ENCODE measurements at regions not wholly inside any gene's neighbourhood (a gene's known extent, or its start where the extent isn't known, plus 50 kb on each side); places are given as distances from the start of the nearest gene placed in this dataset.
"Not testable (repeated sequence)": the region's sequence is repeated elsewhere in the genome, so short reads cannot be mapped to it uniquely, and the experiment has no call there.

DNA sequence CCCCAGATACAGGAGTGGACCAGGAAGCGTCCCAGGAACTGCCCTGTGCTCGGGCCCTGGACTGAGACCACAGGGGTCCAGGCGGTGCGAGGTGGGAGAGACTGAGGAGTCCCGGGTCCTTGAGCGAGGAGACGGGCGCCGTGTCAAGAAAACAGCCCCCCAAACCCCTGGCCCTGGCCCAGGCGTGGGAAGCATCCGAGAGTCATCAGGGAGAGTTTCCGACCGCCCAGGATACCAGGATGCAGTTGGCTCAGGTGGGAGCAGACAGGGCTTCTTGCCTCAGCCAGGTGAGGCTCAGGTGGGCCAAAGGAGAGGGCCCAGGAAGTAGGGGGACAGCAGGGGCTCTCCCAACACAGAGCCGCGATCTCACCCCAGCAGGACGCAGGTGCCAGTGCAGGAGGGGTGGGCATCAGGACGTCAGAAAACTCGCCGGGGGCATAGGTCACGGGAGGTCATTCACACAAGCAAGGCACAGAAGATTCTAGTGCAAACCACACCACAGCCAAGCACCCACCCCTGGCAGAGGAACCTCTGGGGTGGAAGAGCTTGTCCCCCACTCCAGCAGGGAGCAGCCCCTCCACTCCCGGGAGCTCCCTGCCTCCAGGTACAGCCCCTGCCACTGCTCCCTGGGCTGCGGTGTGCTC, 102.5 kb upstream of the EIF5 start:
- TF ChIP-seq ZFP3 (CRISPR knock-in tag; IDR thresholded peaks at IDR 0.05) = no peak
- TF ChIP-seq TCF4 (CRISPR knock-in tag; IDR thresholded peaks at IDR 0.05; ENCODE audit: borderline replicate concordance) = no peak
- no peak for TF ChIP-seq TOX (CRISPR knock-in tag; IDR thresholded peaks at IDR 0.05; ENCODE audit: borderline replicate concordance)
- no peak for TF ChIP-seq ZFP30 (CRISPR knock-in tag; IDR thresholded peaks at IDR 0.05)
- no peak for ATAC-seq

- no peak for ATAC-seq
- TF ChIP-seq TOX (CRISPR knock-in tag; IDR thresholded peaks at IDR 0.05; ENCODE audit: borderline replicate concordance) (no peak), CSDC2 (CRISPR knock-in tag; IDR thresholded peaks at IDR 0.05) (no peak), ARNTL (CRISPR knock-in tag; IDR thresholded peaks at IDR 0.05; ENCODE audit: borderline replicate concordance, low read depth) (no peak), ZNF8 (CRISPR knock-in tag; IDR thresholded peaks at IDR 0.05) (no peak), CSRNP3 (CRISPR knock-in tag; IDR thresholded peaks at IDR 0.05) (no peak), ZNF565 (CRISPR knock-in tag; conservative IDR thresholded peaks at IDR 0.05; ENCODE audit: low read depth) (no peak), CREB5 (CRISPR knock-in tag; IDR thresholded peaks at IDR 0.05; ENCODE audit: low read depth) (no peak), ISL1 (CRISPR knock-in tag; IDR thresholded peaks at IDR 0.05) (no peak), ESRRG (CRISPR knock-in tag; IDR thresholded peaks at IDR 0.05) (no peak), PPARA (CRISPR knock-in tag; IDR thresholded peaks at IDR 0.05; ENCODE audit: borderline replicate concordance) (no peak), TCF4 (CRISPR knock-in tag; IDR thresholded peaks at IDR 0.05; ENCODE audit: borderline replicate concordance) (no peak), ZFP30 (CRISPR knock-in tag; IDR thresholded peaks at IDR 0.05) (no peak), RARB (CRISPR knock-in tag; IDR thresholded peaks at IDR 0.05) (no peak)
These were observed 101.8 kb upstream of the EIF5 start for GRCh38 chr14:103232031-103232808.

GRCh38 chr14:103232831-103233319, 101.2 kb upstream of the EIF5 start:
- no peak for TF ChIP-seq ZFP3 (CRISPR knock-in tag; IDR thresholded peaks at IDR 0.05)
- no peak for TF ChIP-seq OSR1 (CRISPR knock-in tag; IDR thresholded peaks at IDR 0.05)
- no peak for TF ChIP-seq BACH2 (CRISPR knock-in tag; IDR thresholded peaks at IDR 0.05; ENCODE audit: borderline replicate concordance)
- TF ChIP-seq RARB (CRISPR knock-in tag; IDR thresholded peaks at IDR 0.05) = no peak
- TF ChIP-seq GLIS3 (CRISPR knock-in tag; IDR thresholded peaks at IDR 0.05) = no peak
- TF ChIP-seq ESRRG (CRISPR knock-in tag; IDR thresholded peaks at IDR 0.05) = no peak
- TF ChIP-seq, protein P1, sequence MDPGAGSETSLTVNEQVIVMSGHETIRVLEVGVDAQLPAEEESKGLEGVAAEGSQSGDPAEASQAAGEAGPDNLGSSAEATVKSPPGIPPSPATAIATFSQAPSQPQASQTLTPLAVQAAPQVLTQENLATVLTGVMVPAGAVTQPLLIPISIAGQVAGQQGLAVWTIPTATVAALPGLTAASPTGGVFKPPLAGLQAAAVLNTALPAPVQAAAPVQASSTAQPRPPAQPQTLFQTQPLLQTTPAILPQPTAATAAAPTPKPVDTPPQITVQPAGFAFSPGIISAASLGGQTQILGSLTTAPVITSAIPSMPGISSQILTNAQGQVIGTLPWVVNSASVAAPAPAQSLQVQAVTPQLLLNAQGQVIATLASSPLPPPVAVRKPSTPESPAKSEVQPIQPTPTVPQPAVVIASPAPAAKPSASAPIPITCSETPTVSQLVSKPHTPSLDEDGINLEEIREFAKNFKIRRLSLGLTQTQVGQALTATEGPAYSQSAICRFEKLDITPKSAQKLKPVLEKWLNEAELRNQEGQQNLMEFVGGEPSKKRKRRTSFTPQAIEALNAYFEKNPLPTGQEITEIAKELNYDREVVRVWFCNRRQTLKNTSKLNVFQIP (CRISPR knock-in tag; IDR thresholded peaks at IDR 0.05; ENCODE audit: borderline replicate concordance, low read depth) = no peak
- TF ChIP-seq ISL1 (CRISPR knock-in tag; IDR thresholded peaks at IDR 0.05) = no peak
- no peak for TF ChIP-seq PPARA (CRISPR knock-in tag; IDR thresholded peaks at IDR 0.05; ENCODE audit: borderline replicate concordance)
- no peak for TF ChIP-seq SNAI2 (CRISPR knock-in tag; IDR thresholded peaks at IDR 0.05)
- TF ChIP-seq CSRNP3 (CRISPR knock-in tag; IDR thresholded peaks at IDR 0.05) = no peak
- no peak for TF ChIP-seq CSDC2 (CRISPR knock-in tag; IDR thresholded peaks at IDR 0.05)
- TF ChIP-seq ZNF8 (CRISPR knock-in tag; IDR thresholded peaks at IDR 0.05) = no peak
- no peak for ATAC-seq

- TF ChIP-seq, protein P2, sequence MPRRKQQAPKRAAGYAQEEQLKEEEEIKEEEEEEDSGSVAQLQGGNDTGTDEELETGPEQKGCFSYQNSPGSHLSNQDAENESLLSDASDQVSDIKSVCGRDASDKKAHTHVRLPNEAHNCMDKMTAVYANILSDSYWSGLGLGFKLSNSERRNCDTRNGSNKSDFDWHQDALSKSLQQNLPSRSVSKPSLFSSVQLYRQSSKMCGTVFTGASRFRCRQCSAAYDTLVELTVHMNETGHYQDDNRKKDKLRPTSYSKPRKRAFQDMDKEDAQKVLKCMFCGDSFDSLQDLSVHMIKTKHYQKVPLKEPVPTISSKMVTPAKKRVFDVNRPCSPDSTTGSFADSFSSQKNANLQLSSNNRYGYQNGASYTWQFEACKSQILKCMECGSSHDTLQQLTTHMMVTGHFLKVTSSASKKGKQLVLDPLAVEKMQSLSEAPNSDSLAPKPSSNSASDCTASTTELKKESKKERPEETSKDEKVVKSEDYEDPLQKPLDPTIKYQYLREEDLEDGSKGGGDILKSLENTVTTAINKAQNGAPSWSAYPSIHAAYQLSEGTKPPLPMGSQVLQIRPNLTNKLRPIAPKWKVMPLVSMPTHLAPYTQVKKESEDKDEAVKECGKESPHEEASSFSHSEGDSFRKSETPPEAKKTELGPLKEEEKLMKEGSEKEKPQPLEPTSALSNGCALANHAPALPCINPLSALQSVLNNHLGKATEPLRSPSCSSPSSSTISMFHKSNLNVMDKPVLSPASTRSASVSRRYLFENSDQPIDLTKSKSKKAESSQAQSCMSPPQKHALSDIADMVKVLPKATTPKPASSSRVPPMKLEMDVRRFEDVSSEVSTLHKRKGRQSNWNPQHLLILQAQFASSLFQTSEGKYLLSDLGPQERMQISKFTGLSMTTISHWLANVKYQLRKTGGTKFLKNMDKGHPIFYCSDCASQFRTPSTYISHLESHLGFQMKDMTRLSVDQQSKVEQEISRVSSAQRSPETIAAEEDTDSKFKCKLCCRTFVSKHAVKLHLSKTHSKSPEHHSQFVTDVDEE (CRISPR knock-in tag; IDR thresholded peaks at IDR 0.05) = no peak
- TF ChIP-seq ESRRG (CRISPR knock-in tag; IDR thresholded peaks at IDR 0.05) (no peak), OSR1 (CRISPR knock-in tag; IDR thresholded peaks at IDR 0.05) (no peak), PPARA (CRISPR knock-in tag; IDR thresholded peaks at IDR 0.05; ENCODE audit: borderline replicate concordance) (no peak)
- ATAC-seq = no peak
These were observed 100.7 kb upstream of the EIF5 start for GRCh38 chr14:103233328-103233727.

- ATAC-seq = not testable (repeated sequence)
These were observed 99.2 kb upstream of the EIF5 start for GRCh38 chr14:103234826-103235225.
